ENCODE measurements at regions not wholly inside any gene's neighbourhood (a gene's known extent, or its start where the extent isn't known, plus 50 kb on each side); places are given as distances from the start of the nearest gene placed in this dataset.
"Not testable (repeated sequence)": the region's sequence is repeated elsewhere in the genome, so short reads cannot be mapped to it uniquely, and the experiment has no call there.

- DNase-seq (ENCODE audit: low read depth), result no peak
These were observed 459.5 kb upstream of the WWC1 start for GRCh38 chr5:167831754-167832504.

GRCh38 chr5:167832609-167833008, 458.8 kb upstream of the WWC1 start:
- no peak for DNase-seq (ENCODE audit: low read depth)

- DNase-seq (ENCODE audit: low read depth), result no peak
These were observed 458.0 kb upstream of the WWC1 start for GRCh38 chr5:167833456-167833855.

- peak; percentile 18 for DNase-seq (ENCODE audit: low read depth)
These were observed 456.3 kb upstream of the WWC1 start for GRCh38 chr5:167835146-167835545.

GRCh38 chr5:167837127-167837526, 454.3 kb upstream of the WWC1 start:
- no peak for DNase-seq (ENCODE audit: low read depth)

- peak; percentile 62 for DNase-seq (ENCODE audit: low read depth)
These were observed 452.4 kb upstream of the WWC1 start for GRCh38 chr5:167839065-167839464.

GRCh38 chr5:167840527-167841130, 450.8 kb upstream of the WWC1 start:
- DNase-seq (ENCODE audit: low read depth), result peak; percentile 51

- no peak for DNase-seq (ENCODE audit: low read depth)
These were observed 447.4 kb upstream of the WWC1 start for GRCh38 chr5:167843881-167844572.

- no peak for DNase-seq (ENCODE audit: low read depth)
These were observed 445.5 kb upstream of the WWC1 start for GRCh38 chr5:167845952-167846351.

- no peak for DNase-seq (ENCODE audit: low read depth)
These were observed 441.6 kb upstream of the WWC1 start for GRCh38 chr5:167849874-167850273.

GRCh38 chr5:167850911-167851310, 440.5 kb upstream of the WWC1 start:
- no peak for DNase-seq (ENCODE audit: low read depth)

GRCh38 chr5:167851416-167851815, 440.0 kb upstream of the WWC1 start:
- DNase-seq (ENCODE audit: low read depth), result no peak

GRCh38 chr5:167852515-167852914, 438.9 kb upstream of the WWC1 start:
- no peak for DNase-seq (ENCODE audit: low read depth)

- DNase-seq (ENCODE audit: low read depth), result peak; percentile 78
These were observed 438.0 kb upstream of the WWC1 start for GRCh38 chr5:167853421-167853820.

- DNase-seq (ENCODE audit: low read depth), result no peak
These were observed 435.6 kb upstream of the WWC1 start for GRCh38 chr5:167855818-167856217.

- DNase-seq (ENCODE audit: low read depth), result no peak
These were observed 434.1 kb upstream of the WWC1 start for GRCh38 chr5:167857321-167857720.

- not testable (repeated sequence) for DNase-seq (ENCODE audit: low read depth)
These were observed 433.1 kb upstream of the WWC1 start for GRCh38 chr5:167858186-167858855.

GRCh38 chr5:167861129-167861927, 430.1 kb upstream of the WWC1 start:
- DNase-seq (ENCODE audit: low read depth), result no peak

GRCh38 chr5:167861928-167862426, 429.5 kb upstream of the WWC1 start:
- DNase-seq (ENCODE audit: low read depth), result no peak

- no peak for DNase-seq (ENCODE audit: low read depth)
These were observed 427.6 kb upstream of the WWC1 start for GRCh38 chr5:167863883-167864282.

GRCh38 chr5:167864801-167865200, 426.6 kb upstream of the WWC1 start:
- DNase-seq (ENCODE audit: low read depth), result no peak

GRCh38 chr5:167866797-167867196, 424.6 kb upstream of the WWC1 start:
- DNase-seq (ENCODE audit: low read depth), result no peak

Measured in GM04504 (cell line).